PC-9 (cell line): ENCODE measurements at regions not wholly inside any gene's neighbourhood (a gene's known extent, or its start where the extent isn't known, plus 50 kb on each side); places are given as distances from the start of the nearest gene placed in this dataset.
"Not testable (repeated sequence)": the region's sequence is repeated elsewhere in the genome, so short reads cannot be mapped to it uniquely, and the experiment has no call there.

Experiments
- EZH2 ChIP-seq: fragments of 200-600 bp; sonication (generic); IDR thresholded peaks from 2 replicates; pipeline ENCODE4 v1.8.0; 2017; ENCODE audit warnings: antibody characterized with exemption, low read depth
- TF ChIP-seq, protein P1 (sequence below): fragments of 200-600 bp; sonication (generic); conservative IDR thresholded peaks from 2 replicates; pipeline ENCODE4 v1.6.1; 2017; ENCODE audit warnings: mixed run types, antibody characterized with exemption, mild to moderate bottlenecking, moderate library complexity

GRCh38 chr11:121379145-121379810 is 72.8 kb upstream of the SORL1 start:
- TF ChIP-seq EZH2: not testable (repeated sequence)
- TF ChIP-seq, protein P1, sequence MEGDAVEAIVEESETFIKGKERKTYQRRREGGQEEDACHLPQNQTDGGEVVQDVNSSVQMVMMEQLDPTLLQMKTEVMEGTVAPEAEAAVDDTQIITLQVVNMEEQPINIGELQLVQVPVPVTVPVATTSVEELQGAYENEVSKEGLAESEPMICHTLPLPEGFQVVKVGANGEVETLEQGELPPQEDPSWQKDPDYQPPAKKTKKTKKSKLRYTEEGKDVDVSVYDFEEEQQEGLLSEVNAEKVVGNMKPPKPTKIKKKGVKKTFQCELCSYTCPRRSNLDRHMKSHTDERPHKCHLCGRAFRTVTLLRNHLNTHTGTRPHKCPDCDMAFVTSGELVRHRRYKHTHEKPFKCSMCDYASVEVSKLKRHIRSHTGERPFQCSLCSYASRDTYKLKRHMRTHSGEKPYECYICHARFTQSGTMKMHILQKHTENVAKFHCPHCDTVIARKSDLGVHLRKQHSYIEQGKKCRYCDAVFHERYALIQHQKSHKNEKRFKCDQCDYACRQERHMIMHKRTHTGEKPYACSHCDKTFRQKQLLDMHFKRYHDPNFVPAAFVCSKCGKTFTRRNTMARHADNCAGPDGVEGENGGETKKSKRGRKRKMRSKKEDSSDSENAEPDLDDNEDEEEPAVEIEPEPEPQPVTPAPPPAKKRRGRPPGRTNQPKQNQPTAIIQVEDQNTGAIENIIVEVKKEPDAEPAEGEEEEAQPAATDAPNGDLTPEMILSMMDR: not testable (repeated sequence)
